Muscle of leg (tissue), 3 donors: ENCODE measurements at regions not wholly inside any gene's neighbourhood (a gene's known extent, or its start where the extent isn't known, plus 50 kb on each side); places are given as distances from the start of the nearest gene placed in this dataset.
"Not testable (repeated sequence)": the region's sequence is repeated elsewhere in the genome, so short reads cannot be mapped to it uniquely, and the experiment has no call there.

Experiments
- DNase-seq: peaks from one replicate; pipeline ENCODE4 v3.0.0; 2013
- H3K27ac ChIP-seq: one replicate; pipeline ENCODE4 v1.5.1; 2013; ENCODE audit warnings: mild to moderate bottlenecking, low read length, control low read depth
- H3K27me3 ChIP-seq: one replicate; pipeline ENCODE4 v1.6.1; 2013; ENCODE audit warnings: low read length; ENCODE audit not compliant: control insufficient read depth, insufficient read depth
- H3K36me3 ChIP-seq: one replicate; pipeline ENCODE4 v1.6.1; 2013; ENCODE audit warnings: low read length; ENCODE audit not compliant: control insufficient read depth, insufficient read depth
- H3K4me1 ChIP-seq: one replicate; pipeline ENCODE4 v1.6.1; 2013; ENCODE audit warnings: low read length; ENCODE audit not compliant: control insufficient read depth, insufficient read depth
- H3K4me3 ChIP-seq: one replicate; pipeline ENCODE4 v1.5.1; 2013; ENCODE audit warnings: low read length, control low read depth
- H3K9me3 ChIP-seq: replicated peaks from 2 replicates; pipeline ENCODE4 v1.6.1; 2013; ENCODE audit warnings: low read depth, low read length; ENCODE audit not compliant: control insufficient read depth
- WGBS: methylation state at CpG from one replicate; pipeline ENCODE4 v1.1.5; 2013; ENCODE audit warnings: missing lambda C conversion rate; ENCODE audit not compliant: insufficient coverage; 5-methylcytosine and 5-hydroxymethylcytosine counted together

DNA sequence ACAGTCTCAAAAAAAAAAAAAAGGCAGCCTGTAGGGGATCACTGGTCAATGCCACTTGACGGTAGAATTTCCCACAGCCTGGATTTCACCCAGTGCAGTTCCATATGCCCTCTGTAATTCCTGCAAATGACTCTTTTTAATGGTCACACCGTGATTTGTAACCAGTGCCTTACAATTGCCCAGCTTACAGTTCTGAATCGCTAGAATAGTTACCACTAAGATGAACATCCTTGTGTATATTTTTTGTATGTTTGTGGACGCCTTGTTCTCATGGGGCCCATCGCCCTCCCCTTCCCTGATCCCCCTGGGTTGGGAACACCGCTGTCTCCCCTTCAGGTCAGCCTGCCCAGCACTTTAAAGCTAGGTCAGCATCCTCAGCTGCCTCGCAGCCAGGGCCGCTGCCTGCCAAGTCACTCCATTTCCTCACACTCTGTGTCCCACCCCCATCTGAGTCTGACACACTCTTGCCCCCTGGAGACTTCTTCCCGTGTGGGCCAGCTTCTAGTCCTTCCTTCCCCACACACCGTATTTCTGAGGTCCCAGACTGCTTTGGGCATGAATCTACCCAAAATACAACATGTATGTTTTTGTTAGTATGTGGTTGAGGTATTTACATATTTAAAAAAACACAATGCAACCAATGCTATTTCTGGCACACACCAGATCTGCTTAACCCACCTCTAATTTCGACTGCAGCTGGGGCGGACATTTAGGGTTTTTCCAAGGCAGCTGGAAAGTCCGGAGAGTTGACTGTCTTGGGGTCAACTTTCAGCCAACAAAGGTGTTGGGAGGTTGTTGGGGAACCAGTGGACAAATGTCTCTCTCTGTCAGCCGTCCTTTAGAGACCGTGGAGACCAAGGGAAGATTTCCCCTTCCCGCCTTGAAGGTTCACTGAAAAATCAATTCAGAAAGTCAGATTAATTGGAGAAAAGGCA lies 120.5 kb upstream of the NEK6 start:
- H3K27ac ChIP-seq = no peak overlapping the region
- WGBS = 47% methylated on average over 6 of the region's 16 CpGs
- peak; percentile 21 for DNase-seq
- no peaks in the 10 kb centered on the region for H3K9me3 ChIP-seq
- no peak overlapping the region for H3K4me3 ChIP-seq
- H3K4me1 ChIP-seq = peaks cover 4% of the 10 kb centered on the region
- no peaks in the 10 kb centered on the region for H3K27me3 ChIP-seq
- H3K36me3 ChIP-seq = no peaks in the 10 kb centered on the region

DNA sequence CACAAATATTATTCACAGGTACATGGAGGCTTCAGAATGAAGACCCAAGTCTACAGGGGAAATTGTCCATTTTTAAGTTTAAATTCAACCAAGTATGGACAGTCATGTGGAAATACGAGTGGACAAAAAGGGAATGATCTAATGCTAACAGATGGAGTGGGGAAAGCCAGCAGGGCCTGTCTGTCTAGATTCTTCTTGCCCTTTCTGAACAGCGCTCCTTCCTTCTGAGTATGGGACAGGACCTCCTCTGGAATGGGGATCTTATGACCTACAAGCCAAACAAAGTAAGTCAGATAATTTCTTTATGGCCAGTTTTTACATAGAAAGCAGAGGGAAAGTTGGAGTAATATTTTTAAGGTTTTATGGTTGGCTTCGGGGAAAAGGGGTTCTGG lies 119.8 kb upstream of the NEK6 start:
- Histone ChIP-seq H3K27ac (no peak overlapping the region), H3K4me3 (no peak overlapping the region), H3K4me1 (peaks cover 4% of the 10 kb centered on the region), H3K36me3 (no peaks in the 10 kb centered on the region), H3K27me3 (no peaks in the 10 kb centered on the region), H3K9me3 (no peaks in the 10 kb centered on the region)
- 75% methylated on average over 3 of the region's 3 CpGs for WGBS
- no peak for DNase-seq

GRCh38 chr9:124139001-124139400 lies 118.7 kb upstream of the NEK6 start:
- Histone ChIP-seq H3K36me3 (no peaks in the 10 kb centered on the region), H3K4me1 (peaks cover 4% of the 10 kb centered on the region), H3K4me3 (no peak overlapping the region), H3K9me3 (no peaks in the 10 kb centered on the region), H3K27ac (no peak overlapping the region), H3K27me3 (no peaks in the 10 kb centered on the region)
- DNase-seq = no peak
- WGBS = no CpG with 5 or more reads among the region's 1 CpG

- Histone ChIP-seq H3K36me3 (no peaks in the 10 kb centered on the region), H3K27ac (no peak overlapping the region), H3K4me1 (peaks cover 4% of the 10 kb centered on the region), H3K9me3 (no peaks in the 10 kb centered on the region), H3K27me3 (no peaks in the 10 kb centered on the region), H3K4me3 (no peak overlapping the region)
- WGBS = no CpG with 5 or more reads among the region's 6 CpGs
- no peak for DNase-seq
Observed at GRCh38 chr9:124140941-124141568, 116.7 kb upstream of the NEK6 start.

DNA sequence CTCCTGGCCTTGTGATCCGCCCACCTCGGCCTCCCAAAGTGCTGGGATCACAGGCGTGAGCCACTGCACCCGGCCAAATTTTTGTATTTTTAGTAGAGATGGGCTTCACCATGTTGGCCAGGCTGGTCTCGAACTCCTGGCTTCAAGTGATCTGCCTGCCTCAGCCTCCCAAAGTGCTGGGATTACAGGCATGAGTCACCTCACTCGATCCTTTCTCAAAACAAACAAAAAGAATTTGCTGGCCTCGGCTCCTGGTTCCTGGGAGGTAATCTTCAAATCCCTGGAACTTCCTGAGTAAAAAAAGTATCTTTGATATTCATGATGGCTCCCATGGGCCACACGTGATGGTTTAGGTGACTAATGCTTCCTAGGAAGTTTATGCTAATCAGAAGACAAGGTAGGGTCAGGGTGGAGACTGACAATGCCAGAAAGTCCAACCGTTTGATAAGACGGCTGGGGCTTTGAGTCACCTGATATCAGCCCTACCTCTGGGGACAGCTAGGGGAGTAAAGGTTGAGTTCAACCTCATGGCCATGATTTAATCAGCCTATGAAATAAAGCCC lies 113.1 kb upstream of the NEK6 start:
- DNase-seq, H3K4me3 ChIP-seq: not testable (repeated sequence)
- WGBS = 24% methylated on average over 4 of the region's 10 CpGs

DNA sequence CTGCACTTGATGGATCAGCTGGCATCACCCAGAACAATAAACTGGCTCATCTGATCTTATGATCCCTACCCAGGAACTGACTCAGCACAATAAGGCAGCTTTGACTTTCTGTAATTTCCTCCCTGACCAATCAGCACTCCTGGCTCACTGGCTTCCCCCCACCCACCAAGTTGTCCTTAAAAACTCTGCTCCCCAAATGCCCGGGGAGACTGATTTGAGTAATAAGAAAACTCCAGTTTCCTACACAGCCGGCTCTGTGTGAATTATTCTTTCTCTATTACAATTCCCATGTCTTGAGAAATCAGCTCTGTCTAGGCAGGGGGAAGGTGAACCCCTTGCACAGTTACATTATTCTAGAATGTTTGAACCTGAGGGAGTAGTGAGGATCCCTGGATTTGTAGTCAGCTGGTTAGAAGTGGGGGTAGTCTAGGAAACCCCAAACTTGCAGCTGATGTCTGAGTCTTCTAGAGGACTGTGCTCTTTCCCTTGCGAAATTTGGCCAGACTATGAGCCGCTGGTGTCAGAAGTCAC lies 111.7 kb upstream of the NEK6 start:
- Histone ChIP-seq H3K9me3 (no peaks in the 10 kb centered on the region), H3K4me3 (no peak overlapping the region), H3K27me3 (peaks cover 8% of the 10 kb centered on the region), H3K4me1 (no peaks in the 10 kb centered on the region), H3K27ac (no peak overlapping the region), H3K36me3 (no peaks in the 10 kb centered on the region)
- DNase-seq = no peak
- 100% methylated on average over 1 of the region's 4 CpGs for WGBS

More for the DNA sequence above, 113.1 kb upstream of the NEK6 start:
- not testable (repeated sequence) for H3K27ac ChIP-seq, H3K9me3 ChIP-seq, H3K4me1 ChIP-seq, H3K36me3 ChIP-seq, H3K27me3 ChIP-seq

DNA sequence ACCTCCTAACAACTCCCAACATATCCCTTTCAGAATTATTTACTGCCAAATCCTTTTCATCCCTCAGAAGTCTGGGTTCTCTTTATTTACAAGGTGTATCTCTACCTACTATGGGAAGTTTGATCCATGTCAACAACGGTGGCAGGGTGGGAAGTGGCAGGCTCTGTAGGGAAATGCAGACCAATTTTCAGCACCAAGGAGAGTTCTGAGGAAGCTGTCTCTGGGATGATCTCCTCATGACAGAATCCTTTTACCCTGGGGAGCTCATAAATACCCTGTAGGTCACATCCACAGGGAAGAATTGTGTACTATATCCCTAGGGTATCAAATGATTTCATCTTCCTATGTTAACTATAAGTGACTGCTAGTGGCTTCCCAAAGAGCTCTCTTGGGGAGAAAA lies 107.8 kb upstream of the NEK6 start:
- no peaks in the 10 kb centered on the region for H3K9me3 ChIP-seq
- no peak for DNase-seq
- peaks cover 8% of the 10 kb centered on the region for H3K27me3 ChIP-seq
- H3K27ac ChIP-seq = no peak overlapping the region
- H3K36me3 ChIP-seq = no peaks in the 10 kb centered on the region
- no CpG with 5 or more reads among the region's 1 CpG for WGBS
- H3K4me3 ChIP-seq = no peak overlapping the region
- H3K4me1 ChIP-seq = no peaks in the 10 kb centered on the region

DNA sequence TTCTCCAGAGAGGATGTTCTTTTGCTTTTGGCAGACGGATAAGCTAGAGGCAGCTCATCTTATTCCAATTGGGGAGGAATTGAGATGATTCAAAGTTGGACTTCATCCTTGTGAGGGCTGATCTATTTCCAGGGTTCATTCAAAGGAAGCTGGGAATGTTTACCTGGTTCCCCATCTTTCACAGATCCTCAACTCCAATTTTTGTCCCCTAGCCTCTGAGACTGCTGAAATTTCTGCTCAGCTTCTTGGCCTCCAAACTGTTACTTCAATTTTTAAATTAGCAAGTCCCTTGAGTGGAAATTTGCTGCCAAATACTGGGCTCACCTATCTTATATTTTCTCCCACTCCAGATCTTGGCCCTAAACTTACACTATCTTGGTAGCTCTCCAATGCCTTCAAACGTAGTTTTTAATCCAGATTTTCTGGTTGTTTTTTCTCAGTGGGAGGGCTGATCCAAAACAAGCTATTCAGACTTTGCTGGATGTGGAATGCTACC lies 93.9 kb upstream of the NEK6 start:
- peak; percentile 79 for DNase-seq

DNA sequence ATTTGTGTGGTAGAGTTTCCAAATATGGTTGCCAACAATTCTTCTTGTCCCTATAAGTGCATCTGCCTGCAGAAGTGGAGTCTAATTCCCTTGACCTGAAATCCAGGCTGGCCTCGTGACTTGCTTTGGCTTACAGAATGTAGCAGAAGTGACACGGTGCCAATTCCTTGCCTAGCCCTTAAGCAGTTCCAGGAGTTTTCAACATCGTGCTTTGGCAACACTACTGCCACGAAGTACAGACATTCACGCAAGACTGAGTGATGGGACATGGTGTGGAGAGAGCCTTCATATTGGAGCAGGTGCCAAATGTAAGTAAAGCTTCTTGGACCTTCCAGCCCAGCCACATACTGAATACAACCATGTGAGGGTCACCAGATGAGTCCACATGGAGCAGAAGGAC lies 92.9 kb upstream of the NEK6 start:
- Histone ChIP-seq H3K27ac (no peak overlapping the region), H3K27me3 (no peaks in the 10 kb centered on the region), H3K4me1 (peaks cover 5% of the 10 kb centered on the region), H3K36me3 (no peaks in the 10 kb centered on the region), H3K9me3 (no peaks in the 10 kb centered on the region), H3K4me3 (no peak overlapping the region)
- WGBS = 0% methylated on average over 1 of the region's 5 CpGs
- peak; percentile 41 for DNase-seq

More for the DNA sequence above, 93.9 kb upstream of the NEK6 start:
- WGBS = 17% methylated on average over 1 of the region's 2 CpGs
- Histone ChIP-seq H3K27ac (no peak overlapping the region), H3K27me3 (no peaks in the 10 kb centered on the region), H3K9me3 (no peaks in the 10 kb centered on the region), H3K4me1 (peaks cover 5% of the 10 kb centered on the region), H3K36me3 (no peaks in the 10 kb centered on the region), H3K4me3 (no peak overlapping the region)

DNA sequence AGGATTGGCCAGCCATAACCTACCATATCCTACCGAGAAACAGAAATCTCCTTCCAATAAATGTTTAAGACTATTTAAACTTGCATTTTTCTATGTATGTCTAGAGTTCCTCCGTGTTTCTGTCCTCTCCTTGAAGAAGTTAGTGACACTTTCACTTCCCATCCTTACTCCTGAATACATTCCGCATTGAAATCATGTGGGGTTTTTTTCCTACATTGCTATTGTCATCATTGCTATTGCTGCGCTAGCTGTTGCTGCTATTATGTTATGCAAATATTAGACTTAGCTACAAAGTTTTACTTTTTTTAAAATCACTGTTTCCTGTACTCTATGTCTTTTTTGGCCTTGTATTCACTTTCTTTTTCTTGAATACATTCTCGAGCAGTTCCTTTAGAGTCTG lies 83.3 kb upstream of the NEK6 start:
- Histone ChIP-seq H3K4me3 (no peak overlapping the region), H3K4me1 (no peaks in the 10 kb centered on the region), H3K27ac (no peak overlapping the region), H3K9me3 (no peaks in the 10 kb centered on the region), H3K36me3 (no peaks in the 10 kb centered on the region), H3K27me3 (peaks cover 12% of the 10 kb centered on the region)
- WGBS = no CpG with 5 or more reads among the region's 5 CpGs
- DNase-seq = peak; percentile 72
